ENCODE measurements at regions not wholly inside any gene's neighbourhood (a gene's known extent, or its start where the extent isn't known, plus 50 kb on each side); places are given as distances from the start of the nearest gene placed in this dataset.

GRCh38 chrX:39772057-39772832, 325.5 kb downstream of the BCOR start:
- TF ChIP-seq CTCF (optimal IDR thresholded peaks at IDR 0.05 in 1 of 3, IDR thresholded peaks at IDR 0.05 in 1 of 3, conservative IDR thresholded peaks at IDR 0.05 in 1 of 3; ENCODE audit: extremely low read depth in 1 of 3, insufficient read depth in 2 of 3, low read length in 3 of 3) (no peak), EZH2 (IDR thresholded peaks at IDR 0.05; ENCODE audit: low read length) (no peak)

Data from keratinocyte (primary cell).